ENCODE measurements at regions not wholly inside any gene's neighbourhood (a gene's known extent, or its start where the extent isn't known, plus 50 kb on each side); places are given as distances from the start of the nearest gene placed in this dataset.
A peak's percentile ranks its signal among the peaks of the same experiment; 100 is the strongest.
"Not testable (repeated sequence)": the region's sequence is repeated elsewhere in the genome, so short reads cannot be mapped to it uniquely, and the experiment has no call there.

- DNase-seq (ENCODE audit: low read depth), result no peak
Observed at GRCh38 chr9:87199782-87200181, 252.5 kb upstream of the GAS1 start.

DNA sequence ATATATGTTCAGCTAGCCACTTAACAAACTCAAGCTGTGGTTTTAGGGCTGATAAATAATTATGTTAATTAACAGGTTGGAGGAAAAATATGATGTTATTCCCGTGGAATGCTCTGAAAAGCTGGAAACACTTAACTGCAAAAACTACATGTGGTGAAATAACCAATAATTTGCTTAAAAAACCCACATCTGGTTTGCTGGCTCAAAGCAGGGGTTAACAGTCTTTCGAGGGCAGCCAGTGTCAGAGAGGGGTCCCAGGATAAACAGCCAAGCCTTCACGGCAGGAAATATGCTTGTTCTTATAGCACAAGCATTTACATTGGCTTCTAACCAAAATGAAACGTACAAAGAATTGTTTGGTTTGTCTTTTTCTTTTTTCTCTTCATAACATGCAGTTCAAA is 254.0 kb upstream of the GAS1 start:
- no peak for DNase-seq (ENCODE audit: low read depth)

- DNase-seq (ENCODE audit: low read depth), result peak; percentile 83
Observed at GRCh38 chr9:87206064-87206661, 258.9 kb upstream of the GAS1 start.

GRCh38 chr9:87210658-87211057 is 263.4 kb upstream of the GAS1 start:
- not testable (repeated sequence) for DNase-seq (ENCODE audit: low read depth)

DNA sequence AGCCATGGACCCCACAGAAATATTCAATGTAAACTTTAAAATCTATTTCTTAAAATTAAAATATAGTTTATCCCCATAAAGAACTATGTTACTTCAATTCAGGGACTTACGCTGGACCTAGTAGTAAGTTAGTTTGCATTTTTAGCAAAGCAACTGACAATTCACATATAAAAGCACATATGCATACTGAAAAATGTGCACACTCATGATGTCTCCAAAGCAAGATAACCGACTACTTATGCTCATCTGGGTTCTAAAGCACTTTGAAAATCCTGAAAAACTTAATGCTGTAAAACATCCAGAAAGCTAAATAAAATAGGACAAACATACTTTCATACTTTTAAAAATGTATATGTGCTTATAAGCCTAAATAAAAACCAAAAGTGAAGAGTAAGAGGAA is 264.4 kb upstream of the GAS1 start:
- DNase-seq (ENCODE audit: low read depth), result no peak

DNA sequence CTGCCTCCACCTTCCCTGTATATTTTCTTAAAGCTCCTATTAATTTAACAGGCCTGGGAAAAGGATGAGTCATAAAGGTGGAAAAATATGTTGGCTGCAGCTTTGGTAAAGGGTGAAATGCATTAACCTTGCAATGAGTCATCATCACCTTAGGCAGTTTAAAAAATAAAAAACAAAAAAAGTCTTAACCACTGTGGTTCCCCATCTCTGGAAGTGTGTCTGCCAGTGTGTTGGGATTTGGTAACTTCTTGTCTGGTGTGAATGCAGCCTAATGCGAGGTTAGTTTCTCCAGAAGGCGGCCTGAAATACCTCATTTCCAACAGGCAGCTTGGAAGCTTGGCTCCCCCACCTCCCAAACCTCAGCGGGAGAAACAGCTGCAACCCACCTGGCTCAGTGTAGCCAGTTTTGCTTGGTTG is 265.3 kb upstream of the GAS1 start:
- no peak for DNase-seq (ENCODE audit: low read depth)

DNA sequence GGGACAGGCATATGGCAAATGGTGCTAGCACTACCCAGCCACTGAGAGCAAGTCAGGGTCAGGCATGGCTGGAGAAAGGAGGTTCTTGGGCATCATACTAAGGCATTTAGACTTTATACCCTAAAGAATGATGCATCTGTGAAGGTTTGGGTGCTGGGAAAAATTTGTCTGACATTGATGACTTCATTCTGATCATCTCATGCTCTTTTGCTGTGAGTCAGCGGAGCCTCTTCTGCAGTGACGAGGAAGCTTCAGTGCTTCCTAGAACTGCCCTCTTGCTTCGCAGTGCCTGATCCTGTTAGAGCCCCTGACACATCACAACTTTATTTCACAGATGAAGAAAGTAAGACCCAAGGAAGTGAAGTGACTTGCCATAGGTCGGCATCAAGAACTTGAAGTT is 266.6 kb upstream of the GAS1 start:
- DNase-seq (ENCODE audit: low read depth), result no peak

- DNase-seq (ENCODE audit: low read depth), result no peak
Observed at GRCh38 chr9:87214991-87215390, 267.7 kb upstream of the GAS1 start.

DNA sequence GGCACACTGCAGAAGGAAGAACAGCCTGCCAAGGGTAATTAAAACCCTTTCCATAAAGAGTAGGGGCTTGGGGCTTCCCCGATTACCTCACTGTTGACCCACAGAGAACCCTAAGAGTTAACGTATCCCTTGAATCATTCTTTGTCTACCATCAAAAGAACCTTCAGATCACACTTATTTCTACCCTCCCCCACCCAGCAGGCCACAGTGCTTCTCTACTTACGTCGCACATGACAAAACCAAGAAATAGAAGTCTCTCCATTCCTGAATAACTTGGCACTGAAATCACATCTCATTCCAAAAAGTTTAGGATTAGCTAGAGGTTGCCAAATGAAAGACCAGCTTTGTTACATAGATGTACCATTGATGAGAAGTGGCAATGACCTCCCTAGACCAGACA is 268.7 kb upstream of the GAS1 start:
- DNase-seq (ENCODE audit: low read depth), result no peak

GRCh38 chr9:87216897-87217455 is 269.7 kb upstream of the GAS1 start:
- DNase-seq (ENCODE audit: low read depth), result no peak

- no peak for DNase-seq (ENCODE audit: low read depth)
Observed at GRCh38 chr9:87223392-87224246, 274.0 kb upstream of the DAPK1 start.

GRCh38 chr9:87226896-87227295 is 270.8 kb upstream of the DAPK1 start:
- no peak for DNase-seq (ENCODE audit: low read depth)

GRCh38 chr9:87227456-87227855 is 270.2 kb upstream of the DAPK1 start:
- no peak for DNase-seq (ENCODE audit: low read depth)

GRCh38 chr9:87229108-87229507 is 268.6 kb upstream of the DAPK1 start:
- no peak for DNase-seq (ENCODE audit: low read depth)

DNA sequence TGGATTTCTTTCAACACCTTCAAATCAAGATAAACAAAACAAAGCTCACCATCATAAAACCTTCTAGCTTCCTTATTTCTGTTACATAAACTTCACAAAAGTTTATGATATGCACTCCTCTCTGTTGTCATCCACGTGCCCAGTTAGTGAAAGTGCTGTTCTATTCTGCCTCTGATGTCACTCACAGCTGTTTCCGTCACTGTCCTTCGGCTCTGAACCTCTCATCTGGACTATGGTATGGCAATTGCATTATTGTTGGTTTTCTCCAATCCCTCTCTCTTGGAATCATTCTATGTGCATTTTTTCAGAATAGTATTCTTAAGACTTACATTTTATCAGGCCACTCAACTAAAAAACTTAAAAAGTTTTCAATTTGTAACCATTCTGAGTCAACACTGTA is 264.2 kb upstream of the DAPK1 start:
- no peak for DNase-seq (ENCODE audit: low read depth)

DNA sequence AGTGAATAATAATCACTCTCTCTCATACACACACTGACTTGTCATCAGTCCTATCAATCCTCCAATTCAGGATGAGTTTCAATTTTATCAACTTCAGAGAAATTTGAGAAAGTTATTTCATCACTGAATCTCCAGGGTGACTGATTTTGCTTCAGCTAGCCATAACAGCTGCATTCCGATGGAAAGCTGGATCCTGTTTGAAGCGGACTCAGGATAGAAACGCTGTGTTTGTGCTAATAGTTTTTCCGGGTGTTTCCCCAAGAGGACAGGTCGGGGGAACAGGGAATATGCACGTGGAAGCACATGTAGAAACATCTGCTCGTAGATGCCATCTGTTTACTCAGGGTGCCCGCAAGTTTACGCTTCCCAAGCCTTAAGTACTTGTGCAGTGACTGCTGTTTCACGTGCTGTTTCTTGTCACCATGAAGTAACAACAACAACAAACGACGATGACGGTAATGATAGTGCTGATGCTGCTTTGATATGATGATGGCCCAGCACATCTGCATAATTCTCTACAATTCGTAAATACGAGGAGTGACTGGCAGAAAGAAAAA is 263.7 kb upstream of the DAPK1 start:
- DNase-seq (ENCODE audit: low read depth), result no peak

- no peak for DNase-seq (ENCODE audit: low read depth)
Observed at GRCh38 chr9:87234854-87235253, 262.8 kb upstream of the DAPK1 start.

GRCh38 chr9:87236546-87236945 is 261.1 kb upstream of the DAPK1 start:
- no peak for DNase-seq (ENCODE audit: low read depth)

GRCh38 chr9:87237336-87237735 is 260.3 kb upstream of the DAPK1 start:
- no peak for DNase-seq (ENCODE audit: low read depth)

- no peak for DNase-seq (ENCODE audit: low read depth)
Observed at GRCh38 chr9:87238545-87238944, 259.1 kb upstream of the DAPK1 start.

GRCh38 chr9:87239312-87239711 is 258.4 kb upstream of the DAPK1 start:
- no peak for DNase-seq (ENCODE audit: low read depth)

- DNase-seq (ENCODE audit: low read depth), result no peak
Observed at GRCh38 chr9:87243602-87244001, 254.1 kb upstream of the DAPK1 start.

- no peak for DNase-seq (ENCODE audit: low read depth)
Observed at GRCh38 chr9:87245271-87245670, 252.4 kb upstream of the DAPK1 start.

Measured in non-pigmented ciliary epithelial cell (primary cell).